Activated naive CD4-positive, alpha-beta T cell treated with anti-CD3 and anti-CD28 coated beads, Interleukin-2, amount 50 U/mL, for 72 hours (primary cell): ENCODE measurements at regions not wholly inside any gene's neighbourhood (a gene's known extent, or its start where the extent isn't known, plus 50 kb on each side); places are given as distances from the start of the nearest gene placed in this dataset.

ENCODE experiments used
- ATAC-seq, 2 donors: fragments of 150-1000 bp; cut with Tn5 transposase; 2 replicates each; pipeline ENCODE4 v1.10.0; 2021; ENCODE audit warnings: mild to moderate bottlenecking in 2 of 2, moderate library complexity in 2 of 2
- DNase-seq, 2 donors: peaks; one replicate each; pipeline ENCODE4 v3.0.0; 2021 to 2022; ENCODE audit warnings: low spot score in 2 of 2
- H3K27ac Mint-ChIP-seq, 2 donors: one replicate each; pipeline ENCODE4 v1.8.0; 2022; ENCODE audit warnings: mild to moderate bottlenecking in 2 of 2, mixed read lengths in 2 of 2
- H3K36me3 Mint-ChIP-seq, 2 donors: one replicate each; pipeline ENCODE4 v1.8.0; 2022; ENCODE audit warnings: mixed read lengths in 2 of 2
- H3K9me3 Mint-ChIP-seq, 2 donors: one replicate each; pipeline ENCODE4 v1.8.0; 2022; ENCODE audit warnings: mixed read lengths in 2 of 2

- H3K27ac Mint-ChIP-seq = no peak overlapping the region
- DNase-seq (peak; percentile 67 to 69), ATAC-seq (peak; percentile 80)
- H3K9me3 Mint-ChIP-seq = peaks cover 3 to 20% of the 10 kb centered on the region in 2 donors
- H3K36me3 Mint-ChIP-seq = peaks cover 4 to 27% of the 10 kb centered on the region in 2 donors
These were observed 50.0 kb upstream of the SLC19A1 start for GRCh38 chr21:45592208-45592619.

- Mint-ChIP-seq H3K36me3 (peaks cover 0 to 22% of the 10 kb centered on the region in 2 donors), H3K27ac (no peak overlapping the region), H3K9me3 (peaks cover 0 to 16% of the 10 kb centered on the region in 2 donors)
- ATAC-seq (no peak), DNase-seq (no peak)
These were observed 50.4 kb upstream of the SLC19A1 start for GRCh38 chr21:45592626-45593134.

- peaks cover 0 to 17% of the 10 kb centered on the region in 2 donors for H3K36me3 Mint-ChIP-seq
- peaks cover 0 to 9% of the 10 kb centered on the region in 2 donors for H3K9me3 Mint-ChIP-seq
- H3K27ac Mint-ChIP-seq = peak overlapping the region in 1 of 2 donors; percentile 27
- DNase-seq (no peak), ATAC-seq (no peak)
These were observed 50.1 kb upstream of the PCBP3 start for GRCh38 chr21:45593162-45594022.
